AG04450 (cell line): ENCODE measurements at regions not wholly inside any gene's neighbourhood (a gene's known extent, or its start where the extent isn't known, plus 50 kb on each side); places are given as distances from the start of the nearest gene placed in this dataset.
"Not testable (repeated sequence)": the region's sequence is repeated elsewhere in the genome, so short reads cannot be mapped to it uniquely, and the experiment has no call there.

Source experiments
- CTCF ChIA-PET: fragments of 300-600, 350-600 bp; formaldehyde crosslinking; extraction: SDS; loops from one replicate; lab custom pipeline; 2022; ENCODE audit warnings: antibody characterized with exemption, inconsistent platforms; lab: Charles Lee
- POLR2A ChIA-PET: fragments of 350-600 bp; formaldehyde crosslinking; extraction: SDS; loops from one replicate; lab custom pipeline; 2021; ENCODE audit warnings: antibody characterized with exemption, inconsistent platforms; lab: Yijun Ruan, JAX
- DNase-seq: peaks from one replicate; pipeline ENCODE4 v3.0.0-alpha.2; 2011; ENCODE audit warnings: low read depth, low spot score
- H3K27ac ChIP-seq: one replicate; pipeline ENCODE4 v1.5.1; 2012; ENCODE audit warnings: low read depth, low read length, control low read depth
- H3K27me3 ChIP-seq: one replicate; pipeline ENCODE4 v1.6.0; 2012; ENCODE audit warnings: low read length; ENCODE audit not compliant: control insufficient read depth, insufficient read depth
- H3K4me3 ChIP-seq: 2 replicates; pipeline ENCODE4 v1.5.1; 2011; ENCODE audit warnings: mild to moderate bottlenecking, low read depth, low read length, control low read depth
- H3K9me3 ChIP-seq: 2 replicates; pipeline ENCODE4 v1.5.1; 2012; ENCODE audit warnings: low read length; ENCODE audit not compliant: control insufficient read depth, insufficient read depth
- CTCF ChIP-seq: IDR thresholded peaks from 2 replicates; pipeline ENCODE4 v1.5.1; 2011; ENCODE audit warnings: low read depth, low read length, control low read depth, inconsistent platforms

- ChIA-PET POLR2A (interaction anchor here (0.7 kb wide), 1 partner anchor 56 kb away, joined by 6 read pairs; no protein-coding TSS in a partner anchor), CTCF (no interaction called here)
- H3K9me3 ChIP-seq: no peaks in the 10 kb centered on the region
- no peak for DNase-seq
- TF ChIP-seq CTCF: no peak
- no peak overlapping the region for H3K4me3 ChIP-seq
- H3K27ac ChIP-seq: no peak overlapping the region
- H3K27me3 ChIP-seq: no peaks in the 10 kb centered on the region
Measured at GRCh38 chr15:87547470-87548181, 708.9 kb downstream of the NTRK3 start.

GRCh38 chr15:87538327-87538834 lies 718.2 kb downstream of the NTRK3 start:
- no peak for TF ChIP-seq CTCF
- no peak overlapping the region for H3K4me3 ChIP-seq
- no peak overlapping the region for H3K27ac ChIP-seq
- CTCF ChIA-PET: no interaction called here
- H3K27me3 ChIP-seq: no peaks in the 10 kb centered on the region
- no peak for DNase-seq
- POLR2A ChIA-PET: no interaction called here
- H3K9me3 ChIP-seq: no peaks in the 10 kb centered on the region

- ChIA-PET POLR2A (no interaction called here), CTCF (no interaction called here)
- no peaks in the 10 kb centered on the region for H3K9me3 ChIP-seq
- DNase-seq: no peak
- H3K27me3 ChIP-seq: no peaks in the 10 kb centered on the region
- no peak overlapping the region for H3K4me3 ChIP-seq
- TF ChIP-seq CTCF: no peak
- H3K27ac ChIP-seq: no peak overlapping the region
Measured at GRCh38 chr15:87537295-87537694, 719.2 kb downstream of the NTRK3 start.

- CTCF ChIA-PET, H3K27me3 ChIP-seq, H3K9me3 ChIP-seq, H3K27ac ChIP-seq, H3K4me3 ChIP-seq, POLR2A ChIA-PET, DNase-seq: not testable (repeated sequence)
Measured at GRCh38 chr15:87533637-87534036, 722.9 kb downstream of the NTRK3 start.

- Histone ChIP-seq H3K27ac (no peak overlapping the region), H3K9me3 (no peaks in the 10 kb centered on the region), H3K27me3 (no peaks in the 10 kb centered on the region), H3K4me3 (no peak overlapping the region)
- ChIA-PET CTCF (no interaction called here), POLR2A (no interaction called here)
- no peak for TF ChIP-seq CTCF
- no peak for DNase-seq
Measured at GRCh38 chr15:87528873-87529272, 727.7 kb downstream of the NTRK3 start.
